Right hindlimb (tissue), 1 donor: ENCODE measurements at regions not wholly inside any gene's neighbourhood (a gene's known extent, or its start where the extent isn't known, plus 50 kb on each side); places are given as distances from the start of the nearest gene placed in this dataset.

ENCODE experiments used
- DNase-seq: peaks from one replicate; pipeline ENCODE4 v3.0.0-alpha.2; 2018

DNA sequence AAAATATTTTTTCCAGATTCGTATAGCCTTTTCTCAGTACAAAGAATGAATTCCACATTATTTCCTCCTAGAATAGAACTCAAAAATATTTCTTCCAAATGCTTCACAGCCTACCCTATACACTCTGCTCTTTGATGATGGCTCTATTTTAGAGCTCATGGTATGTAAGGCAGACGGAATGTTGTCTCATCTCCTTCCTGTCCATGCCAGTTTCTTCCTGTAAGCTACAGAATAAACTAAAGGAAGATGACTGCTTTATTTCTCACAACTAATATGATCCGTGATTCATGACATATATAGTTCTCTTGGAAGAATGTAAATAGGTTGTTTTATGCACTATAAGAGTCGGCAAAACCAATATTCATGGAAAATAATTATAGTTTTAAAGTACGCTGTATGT is 723.1 kb downstream of the CDH11 start:
- DNase-seq: no peak

DNA sequence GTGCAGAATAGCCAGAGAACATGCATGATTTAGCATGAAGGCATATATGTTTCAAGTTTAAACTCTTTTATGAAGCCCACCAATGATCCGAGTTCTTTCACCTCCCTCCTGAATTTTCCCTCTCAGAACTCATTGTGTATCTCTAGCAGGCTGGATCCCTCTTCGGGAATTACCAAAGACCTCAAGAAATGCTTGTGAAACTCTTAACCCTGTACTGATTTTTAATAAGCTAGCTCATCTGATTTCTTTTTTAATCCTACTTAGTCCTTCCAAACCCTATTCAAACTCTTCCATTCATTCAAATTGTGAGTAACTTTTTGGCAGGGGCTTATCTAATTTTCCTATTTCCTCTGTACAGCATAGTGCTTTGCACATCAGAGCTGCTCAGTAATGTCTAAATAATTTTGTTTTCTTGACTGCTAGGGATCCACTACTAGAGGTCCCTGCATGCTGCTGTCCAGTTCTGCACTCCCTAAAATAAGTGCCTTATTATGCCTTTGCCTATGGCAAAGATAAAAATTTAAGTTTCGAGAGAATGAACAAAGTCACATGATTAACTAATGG is 723.8 kb downstream of the CDH11 start:
- no peak for DNase-seq

DNA sequence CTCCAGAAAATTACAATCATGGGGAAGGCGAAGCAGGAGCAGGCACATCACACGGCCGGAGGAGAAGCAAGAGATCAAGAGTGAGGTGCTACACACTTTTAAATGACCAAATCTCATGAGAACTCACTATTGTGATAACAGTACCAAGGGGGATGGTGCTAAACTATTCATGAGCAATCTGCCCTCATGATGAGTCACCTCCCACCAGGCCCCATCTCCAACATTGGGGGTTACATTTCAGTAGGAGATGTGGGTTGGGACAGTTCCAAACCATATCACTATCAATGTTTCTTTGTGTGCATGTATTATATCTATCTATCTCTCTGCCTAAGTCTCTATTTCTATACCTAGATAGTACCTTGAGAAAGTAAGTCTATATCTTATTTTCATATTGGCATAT is 724.8 kb downstream of the CDH11 start:
- no peak for DNase-seq

DNA sequence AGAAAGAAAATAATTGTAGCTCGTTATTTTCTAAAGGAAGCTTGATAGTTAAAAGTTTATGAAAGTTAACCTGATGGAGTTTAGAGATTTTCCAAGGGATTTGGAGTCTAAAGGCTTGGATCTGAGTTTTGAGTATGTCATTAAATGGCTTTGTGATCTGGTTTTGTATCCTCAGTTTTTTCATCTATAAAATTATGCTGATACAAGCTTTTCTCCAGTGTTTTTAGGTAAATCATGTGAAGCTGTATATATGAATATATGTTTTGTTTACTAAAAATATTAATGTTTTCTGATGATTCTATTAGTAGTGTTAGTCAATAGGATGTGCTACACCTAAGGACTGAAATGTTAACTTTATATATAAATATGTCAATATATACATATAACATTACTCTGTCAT is 727.8 kb downstream of the CDH11 start:
- DNase-seq: no peak

DNA sequence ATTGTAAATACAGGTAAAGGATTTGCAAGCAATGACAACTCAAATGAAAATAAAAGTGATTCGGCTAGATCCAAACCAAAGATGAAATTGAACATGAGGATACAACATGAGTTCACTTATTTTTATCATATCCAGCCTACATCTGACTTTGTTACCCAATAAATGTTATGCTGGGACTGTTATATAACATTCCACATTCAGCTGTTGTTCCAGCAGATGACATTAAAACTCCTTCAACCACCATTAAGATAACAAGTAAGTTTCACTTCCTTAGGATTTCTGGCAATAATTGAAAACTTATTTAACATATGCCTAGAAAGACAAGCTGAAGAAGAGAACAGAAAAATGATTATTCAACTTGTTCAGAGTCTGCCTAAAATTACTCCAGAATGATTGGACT is 729.4 kb downstream of the CDH11 start:
- DNase-seq: no peak

DNA sequence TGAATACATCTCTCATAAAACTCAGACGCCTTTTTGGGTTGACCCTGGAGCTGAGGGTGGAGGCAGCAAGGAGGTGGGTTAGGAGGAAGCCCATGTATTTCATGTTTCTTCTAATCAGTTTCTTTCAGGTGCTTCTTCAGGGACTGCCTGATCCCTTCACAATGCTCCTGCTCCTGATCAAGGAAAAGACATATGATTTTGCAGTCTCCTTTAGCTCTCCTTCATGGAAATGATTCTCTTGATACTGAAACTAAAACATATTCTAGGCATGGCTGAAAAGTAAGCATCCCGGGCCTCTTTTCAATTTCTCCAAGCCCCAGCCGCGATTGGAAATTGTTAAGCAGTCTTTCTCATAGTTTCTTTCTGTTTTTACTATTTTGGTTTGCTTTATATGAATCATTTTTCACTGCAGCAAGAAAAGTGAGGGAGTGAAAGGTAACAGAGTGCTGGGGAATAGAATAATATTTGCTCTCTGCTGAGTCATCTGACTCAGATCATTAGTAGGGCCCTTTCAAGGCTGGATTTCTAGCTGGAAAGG is 730.7 kb downstream of the CDH11 start:
- DNase-seq: no peak

DNA sequence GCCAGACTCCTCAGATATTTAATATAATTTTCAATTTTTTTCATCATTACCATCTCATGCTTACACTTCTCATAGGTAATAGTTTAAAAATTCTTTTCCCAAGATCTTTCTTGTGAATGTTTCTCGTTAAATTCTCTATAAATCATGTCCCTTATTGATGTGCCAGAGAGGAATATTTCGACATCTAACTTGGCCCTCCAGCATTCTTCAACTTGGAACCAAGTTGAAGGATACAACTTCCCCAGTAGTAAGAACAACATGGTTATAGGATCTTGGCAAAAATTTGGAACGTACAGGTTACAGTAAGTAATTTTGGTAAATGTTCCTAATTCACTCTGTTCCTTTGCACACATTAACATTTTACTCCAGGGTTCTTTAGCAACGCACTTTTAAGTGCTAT is 731.8 kb downstream of the CDH11 start:
- no peak for DNase-seq

DNA sequence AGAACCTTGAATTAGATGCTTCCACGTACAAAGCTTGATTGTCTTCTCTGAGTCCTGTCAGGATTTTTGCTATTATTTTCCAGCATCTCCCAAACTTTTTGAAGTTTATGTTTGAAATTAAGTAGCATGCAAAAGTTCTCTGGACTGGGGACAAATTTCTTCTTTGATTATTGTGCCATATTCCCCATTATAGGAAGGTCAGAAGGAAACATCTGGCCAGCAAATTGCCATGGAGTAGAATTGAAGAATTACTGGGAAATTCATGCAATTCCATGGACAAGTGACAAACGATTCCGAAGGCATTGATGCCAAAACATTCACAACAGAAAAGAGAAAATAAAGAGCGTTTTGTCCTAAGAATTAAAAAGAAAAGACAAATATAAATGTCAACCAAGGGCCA is 737.2 kb downstream of the CDH11 start:
- no peak for DNase-seq

DNA sequence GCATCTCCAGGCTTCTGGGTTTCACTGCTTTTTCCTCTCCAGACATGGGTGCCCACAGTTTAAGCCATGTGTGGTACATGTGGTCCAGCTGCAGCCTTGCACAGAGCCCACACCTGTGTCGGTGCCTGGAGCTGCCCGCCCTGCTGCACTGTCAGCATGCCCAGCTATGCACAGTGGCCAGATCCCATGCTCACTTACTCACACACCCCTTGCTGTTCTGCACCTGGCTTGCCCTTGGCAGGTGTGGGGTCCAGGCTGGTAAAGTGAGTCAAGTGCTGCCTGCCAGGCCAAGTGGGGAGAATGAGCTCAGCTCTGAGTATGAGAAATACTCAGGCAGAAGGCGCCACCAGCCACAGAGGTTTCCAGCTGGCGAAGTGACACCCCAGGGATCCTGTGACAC is 739.9 kb downstream of the CDH11 start:
- no peak for DNase-seq

DNA sequence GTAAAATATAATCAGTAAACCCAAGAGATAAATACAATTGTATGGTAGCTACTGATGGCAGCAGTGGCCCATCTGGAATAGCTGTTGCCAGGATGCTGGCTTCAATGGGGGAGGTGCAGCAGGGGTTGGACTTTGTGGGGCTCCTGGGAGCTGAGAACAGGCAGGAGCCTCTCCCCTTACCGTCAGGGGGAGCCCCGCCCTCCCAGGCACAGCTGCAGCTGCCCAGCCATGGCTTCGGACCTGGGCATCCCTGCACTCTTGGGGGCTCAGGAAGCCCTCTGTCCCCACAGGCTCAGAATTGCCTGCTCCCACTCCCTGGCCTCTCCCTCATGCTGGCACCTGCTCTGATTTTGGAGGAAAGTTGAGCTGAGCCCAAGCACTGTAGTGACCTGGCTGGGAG is 741.1 kb downstream of the CDH11 start:
- DNase-seq: no peak

DNA sequence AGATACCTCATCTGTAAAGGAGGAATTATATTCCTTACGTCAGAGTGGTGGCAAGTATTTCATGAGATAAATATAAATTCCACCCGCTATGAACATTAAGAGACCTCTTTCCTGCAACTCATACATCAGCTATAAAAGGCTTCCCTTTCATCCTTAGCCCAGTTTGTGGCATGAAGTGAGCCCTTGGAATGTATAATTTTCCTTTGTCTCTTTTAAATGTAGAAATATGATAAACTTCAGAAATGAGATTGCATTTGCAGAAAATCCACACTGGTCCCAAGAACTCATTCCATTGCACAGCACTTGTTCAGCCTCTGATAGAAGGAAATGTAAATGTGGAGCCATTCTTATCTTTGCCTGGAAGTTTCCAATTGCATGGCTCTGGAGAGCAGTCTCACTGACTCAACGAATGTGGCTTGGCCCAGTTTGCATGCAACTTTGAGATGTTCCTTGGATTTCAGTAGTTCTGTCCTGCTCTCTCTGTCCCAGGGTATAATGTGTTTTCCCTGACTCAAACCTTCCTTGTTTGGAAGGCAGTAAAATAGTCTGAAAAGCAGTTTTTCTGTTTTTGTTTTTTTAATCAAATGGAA is 746.4 kb downstream of the CDH11 start:
- DNase-seq: no peak

DNA sequence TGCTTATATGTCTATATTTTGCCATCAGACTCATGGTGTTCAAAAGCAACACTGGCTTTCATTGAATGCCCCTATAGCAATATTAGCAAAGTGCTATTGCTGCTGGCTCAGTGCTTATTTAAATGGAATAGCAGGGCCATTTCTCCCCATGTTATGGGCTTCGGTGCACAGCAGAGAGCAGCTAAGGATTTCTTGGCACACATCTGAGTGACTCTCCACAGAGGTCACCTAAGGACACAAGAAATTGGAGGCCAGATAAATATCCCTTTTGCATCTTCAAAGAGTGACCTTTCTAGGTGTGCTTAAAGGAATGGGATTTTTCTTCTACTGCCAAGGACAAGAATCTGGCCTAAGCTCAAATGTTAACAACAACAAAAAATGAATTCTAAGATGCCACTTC is 751.8 kb downstream of the CDH11 start:
- DNase-seq: no peak

DNA sequence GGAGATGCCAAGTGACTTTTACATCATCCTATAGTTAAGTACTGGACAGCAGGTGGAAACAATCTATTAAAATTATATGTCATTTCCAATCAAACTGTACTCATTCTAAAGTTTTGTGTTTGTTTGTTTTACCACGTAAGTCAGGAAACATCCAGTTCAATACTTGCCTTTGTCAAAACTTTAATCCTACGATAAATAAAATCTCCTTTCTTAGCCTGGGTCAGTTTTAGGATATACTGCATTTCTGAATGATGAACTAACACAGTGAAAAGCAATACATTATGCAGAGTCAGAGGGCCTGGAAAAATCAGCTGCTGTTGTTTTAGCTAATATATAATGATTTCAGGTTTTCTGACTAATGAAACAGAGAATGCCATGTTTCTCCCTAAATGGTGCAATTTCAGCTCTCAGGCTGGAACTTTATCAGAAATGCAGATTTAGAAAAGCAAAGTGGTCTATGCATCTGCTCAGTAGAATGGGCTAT is 756.4 kb downstream of the CDH11 start:
- DNase-seq: no peak

DNA sequence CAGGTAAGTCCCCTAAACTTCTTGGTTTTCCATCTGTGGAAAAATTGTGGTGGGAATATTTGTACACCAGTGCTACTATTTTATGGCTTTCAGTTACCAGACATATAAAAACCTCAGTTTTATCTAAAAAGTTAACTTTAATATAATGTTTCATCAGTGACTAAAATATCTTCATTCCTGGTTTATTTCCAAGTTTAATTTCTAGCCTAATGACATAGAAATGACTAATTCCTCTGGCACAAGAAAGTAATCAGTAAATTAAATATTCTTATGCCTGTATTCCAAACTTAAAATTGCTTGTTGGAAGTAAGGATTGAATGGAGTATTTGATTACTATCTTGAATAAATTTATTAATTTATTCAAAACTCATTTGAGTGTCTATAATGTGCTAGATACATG is 757.0 kb downstream of the CDH11 start:
- no peak for DNase-seq

DNA sequence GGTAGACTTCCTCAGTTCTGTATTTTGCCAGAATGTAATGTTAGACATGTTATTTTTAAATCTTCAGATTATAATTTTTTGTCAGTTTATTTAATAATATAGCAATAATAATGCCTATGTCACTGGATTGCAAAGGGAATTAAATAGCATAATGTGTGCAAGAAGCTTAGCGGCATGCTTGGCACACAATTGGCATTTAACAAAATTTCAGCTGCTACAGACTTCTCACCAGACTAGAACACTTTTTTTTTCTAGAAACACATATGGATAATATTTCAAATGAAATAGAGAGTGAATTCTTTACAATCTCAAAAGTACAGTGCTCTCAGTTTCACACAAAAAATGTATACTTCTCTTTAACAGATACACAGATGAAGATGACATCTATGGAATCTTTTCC is 757.4 kb downstream of the CDH11 start:
- DNase-seq: no peak

DNA sequence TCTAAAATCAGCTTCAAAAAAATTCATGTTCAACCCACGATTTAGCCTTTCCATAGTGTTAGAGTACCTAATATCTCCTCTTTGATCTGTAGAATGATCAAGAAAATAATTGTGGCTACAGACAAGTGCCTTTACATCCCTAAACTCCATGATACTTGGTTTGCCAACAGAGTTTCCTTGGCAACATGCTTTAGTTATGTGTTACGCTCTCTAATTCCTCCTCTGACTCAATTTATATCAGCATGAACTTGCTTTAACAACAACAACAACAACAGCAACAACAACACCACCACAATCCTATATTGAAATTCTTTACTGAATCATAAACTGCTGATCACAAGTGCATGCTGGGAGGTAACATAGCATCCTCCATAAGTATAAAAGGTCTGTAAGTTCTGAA is 757.8 kb downstream of the CDH11 start:
- no peak for DNase-seq

DNA sequence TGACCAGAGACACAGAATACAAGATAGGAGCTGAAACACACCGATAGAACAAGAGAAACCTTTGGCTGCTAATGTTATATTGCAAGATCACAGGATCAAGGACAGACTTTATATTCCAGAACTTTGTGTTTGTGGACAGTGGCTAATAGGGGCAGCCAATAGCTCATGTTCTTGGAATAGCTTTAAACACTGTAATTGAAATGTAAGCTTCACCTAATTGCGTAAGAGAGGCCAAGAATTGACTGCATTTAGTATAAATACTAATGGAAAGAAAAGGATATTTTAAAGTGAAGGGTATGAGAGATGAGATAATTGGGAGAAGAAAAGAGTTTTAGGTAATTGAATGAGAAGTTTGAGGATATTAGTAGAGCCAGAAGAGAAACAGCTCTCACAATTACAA is 758.8 kb downstream of the CDH11 start:
- no peak for DNase-seq

DNA sequence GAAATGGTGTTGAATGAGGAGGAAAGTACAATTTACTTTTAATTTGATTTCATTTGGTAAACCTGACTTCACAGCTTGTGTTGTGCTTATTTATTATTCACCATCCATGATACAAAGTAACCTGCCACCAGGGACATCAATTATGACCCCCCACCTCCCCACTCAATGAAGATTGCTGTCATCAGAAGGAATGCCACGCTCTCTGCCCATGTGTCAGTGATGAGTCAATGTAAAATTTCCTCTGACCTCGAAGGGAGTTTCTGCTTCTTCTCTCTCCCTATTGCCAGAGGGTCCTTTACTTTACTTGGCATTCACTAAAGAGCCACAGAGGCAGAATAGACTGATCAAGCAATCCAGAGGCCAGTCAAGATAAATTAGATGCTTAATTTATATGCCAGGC is 759.7 kb downstream of the CDH11 start:
- DNase-seq: no peak

DNA sequence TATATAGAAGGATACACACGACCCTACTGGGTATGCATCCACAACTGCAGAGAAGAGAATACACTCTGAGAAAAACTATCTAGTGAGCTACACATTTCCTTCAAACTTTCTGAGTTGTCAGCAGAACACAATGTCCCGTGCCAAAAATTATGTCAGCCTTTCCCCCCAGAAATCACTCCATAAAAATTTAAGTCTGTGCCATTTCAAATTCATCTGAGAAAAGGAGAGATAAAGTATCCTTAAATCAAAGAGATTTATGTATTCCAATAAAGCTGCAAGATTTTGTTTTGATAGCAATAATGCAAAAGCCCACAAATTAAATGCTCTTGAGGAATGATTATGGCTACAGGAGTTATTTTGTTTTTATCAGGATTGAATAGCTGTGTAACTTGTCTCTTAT is 760.1 kb downstream of the CDH11 start:
- no peak for DNase-seq

DNA sequence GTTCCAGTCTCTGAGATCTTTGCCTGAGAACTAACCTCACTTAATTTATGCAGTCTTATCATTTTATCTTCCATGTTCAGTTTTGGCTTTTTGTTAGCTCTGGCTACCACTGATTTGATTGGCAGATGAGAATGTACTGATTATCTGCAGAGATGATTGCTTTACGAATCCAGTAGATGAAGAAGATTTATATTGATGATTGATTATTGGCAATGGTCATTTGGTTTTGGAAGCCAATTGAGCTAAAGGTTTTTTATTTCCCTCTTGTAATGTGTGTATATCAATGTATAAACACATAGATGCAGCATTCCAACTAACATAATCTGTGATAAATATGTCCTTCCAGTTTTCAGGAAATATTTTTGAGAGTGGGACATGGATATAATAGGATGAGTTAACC is 763.6 kb downstream of the CDH11 start:
- DNase-seq: no peak

DNA sequence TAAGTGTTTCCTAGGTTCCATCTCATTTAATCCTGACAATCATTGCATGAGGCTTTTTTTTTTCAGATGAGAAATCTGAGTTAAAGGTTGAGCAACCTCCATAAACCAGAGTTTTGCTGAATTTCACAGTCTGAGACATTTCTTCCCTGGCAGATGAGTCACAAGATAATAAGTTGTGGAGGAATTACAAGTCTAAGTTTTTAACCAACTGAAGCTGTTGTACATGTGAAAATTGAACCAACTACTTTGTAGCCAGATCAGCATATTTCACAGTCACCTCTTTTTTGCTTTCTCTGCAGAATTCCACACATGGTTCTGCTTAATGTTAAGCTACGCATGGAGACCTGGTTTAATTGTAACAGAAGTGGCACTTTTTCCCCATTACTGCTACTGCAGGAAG is 765.6 kb downstream of the CDH11 start:
- DNase-seq: no peak

DNA sequence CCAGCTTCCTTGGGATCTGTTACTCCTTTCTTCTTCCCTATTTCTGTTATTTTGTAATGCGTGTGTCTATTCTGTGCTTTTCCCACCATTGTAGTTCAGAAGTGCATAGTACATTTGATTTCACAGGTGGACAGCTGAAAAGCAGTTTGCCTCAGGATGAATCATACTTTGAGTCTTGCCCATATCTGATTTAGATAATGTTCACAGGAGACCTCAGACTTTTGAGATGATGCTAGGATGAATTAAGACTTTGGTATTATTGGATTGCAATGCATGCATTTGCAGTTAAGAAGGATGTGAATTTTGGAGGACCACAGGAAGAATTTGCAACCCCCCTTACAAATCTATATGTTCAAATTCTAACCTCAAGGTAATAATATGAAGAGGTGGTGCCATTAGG is 769.6 kb downstream of the CDH11 start:
- no peak for DNase-seq

DNA sequence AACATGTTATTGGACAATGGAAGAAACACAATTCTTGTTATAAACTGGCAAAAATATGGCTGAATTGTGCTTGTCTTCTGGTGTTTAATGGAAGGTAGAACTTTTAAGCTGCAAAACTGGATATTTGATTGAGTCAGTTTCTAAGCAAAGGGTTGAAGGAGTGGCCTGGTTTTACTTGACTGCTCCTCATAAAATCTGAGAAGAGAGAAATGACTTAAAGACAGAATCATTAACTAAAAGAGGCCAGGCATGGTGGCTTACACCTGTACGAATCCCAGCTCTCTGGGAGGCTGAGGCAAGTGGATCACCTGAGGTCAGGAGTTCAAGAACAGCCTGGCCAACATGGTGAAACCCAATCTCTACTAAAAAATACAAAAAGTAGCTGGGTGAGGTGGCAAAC is 770.7 kb downstream of the CDH11 start:
- no peak for DNase-seq

DNA sequence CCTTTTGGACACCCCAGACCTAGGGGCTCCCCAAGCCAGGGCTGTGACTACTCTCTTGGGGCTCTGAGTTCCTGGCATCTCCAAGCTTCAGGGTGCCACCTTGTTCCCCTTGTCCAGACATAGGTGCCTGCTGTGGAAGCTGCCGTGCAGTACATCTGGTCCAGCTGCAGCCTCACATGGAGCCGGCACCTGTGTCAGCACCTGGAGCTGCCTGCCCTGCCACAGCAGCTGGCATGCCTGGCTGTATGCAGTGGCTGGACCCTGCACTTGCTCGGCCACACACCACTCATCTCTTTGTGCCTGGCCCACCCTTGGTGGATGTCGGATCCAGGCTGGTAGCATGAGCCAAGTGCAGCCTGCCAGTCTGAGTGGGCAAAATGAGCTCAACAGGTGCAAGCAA is 775.8 kb downstream of the CDH11 start:
- DNase-seq: no peak

DNA sequence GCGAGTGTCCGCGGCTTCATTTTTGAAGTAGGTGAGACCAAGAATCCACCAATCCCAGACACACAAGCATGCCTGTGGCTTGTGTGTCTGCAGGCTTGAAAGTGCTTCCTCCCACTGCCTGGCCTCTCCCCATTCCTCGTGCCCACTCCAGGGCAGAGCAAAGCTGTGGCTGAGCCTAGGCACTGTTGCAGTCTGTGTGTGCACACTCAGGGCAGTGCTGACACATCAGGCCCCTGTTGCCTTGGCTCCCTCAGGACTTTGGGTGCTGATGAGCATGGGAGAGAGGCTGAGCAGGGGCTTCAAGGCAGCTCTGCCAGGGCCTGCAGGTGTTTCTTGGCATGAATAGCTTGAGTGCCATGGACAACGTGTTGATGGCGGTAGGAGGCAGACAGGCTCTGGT is 776.7 kb downstream of the CDH11 start:
- DNase-seq: no peak
